Mucosa of descending colon (tissue), 3 donors: ENCODE measurements at regions not wholly inside any gene's neighbourhood (a gene's known extent, or its start where the extent isn't known, plus 50 kb on each side); places are given as distances from the start of the nearest gene placed in this dataset.

Experiments
- ATAC-seq: fragments of 200-7000 bp; cut with Tn5 transposase; one replicate; pipeline ENCODE4 v1.9.1; 2020; ENCODE audit warnings: mild to moderate bottlenecking, moderate library complexity
- DNase-seq, 3 donors: peaks; one replicate each; pipeline ENCODE4 v3.0.0-alpha.2; 2020
- H3K36me3 ChIP-seq: fragments of 200-600 bp; one replicate; pipeline ENCODE4 v1.8.0; 2021; ENCODE audit warnings: low read depth, mild to moderate bottlenecking
- H3K4me1 ChIP-seq: fragments of 200-600 bp; one replicate; pipeline ENCODE4 v1.8.0; 2021; ENCODE audit warnings: low read depth, mild to moderate bottlenecking
- H3K4me3 ChIP-seq: fragments of 200-600 bp; one replicate; pipeline ENCODE4 v1.8.0; 2021; ENCODE audit warnings: mild to moderate bottlenecking
- H3K9me3 ChIP-seq: fragments of 200-600 bp; one replicate; pipeline ENCODE4 v1.8.0; 2021; ENCODE audit warnings: mild to moderate bottlenecking
- intact Hi-C, 2 donors: fragments of 100-400 bp; cut with DNase I in 1 of 2; cut with micrococcal nuclease in 1 of 2; formaldehyde crosslinking; loops; one replicate each; pipeline versions ENCODE4 v1.11.0 to v1.11.1; 2022; cut with DNase I, micrococcal nuclease
- TF ChIP-seq, protein P1 (sequence below): fragments of 200-600 bp; IDR thresholded peaks from one replicate; pipeline ENCODE4 v1.8.0; 2022; ENCODE audit warnings: antibody characterized with exemption, mild to moderate bottlenecking
- donor health status: DM: no; HTN: no; CAD: no; lungs with moderate emphysema.
- donor health status: DM: no; HTN: no; CAD: no.
- donor health status: DM: no; HTN: yes; CAD: no.

DNA sequence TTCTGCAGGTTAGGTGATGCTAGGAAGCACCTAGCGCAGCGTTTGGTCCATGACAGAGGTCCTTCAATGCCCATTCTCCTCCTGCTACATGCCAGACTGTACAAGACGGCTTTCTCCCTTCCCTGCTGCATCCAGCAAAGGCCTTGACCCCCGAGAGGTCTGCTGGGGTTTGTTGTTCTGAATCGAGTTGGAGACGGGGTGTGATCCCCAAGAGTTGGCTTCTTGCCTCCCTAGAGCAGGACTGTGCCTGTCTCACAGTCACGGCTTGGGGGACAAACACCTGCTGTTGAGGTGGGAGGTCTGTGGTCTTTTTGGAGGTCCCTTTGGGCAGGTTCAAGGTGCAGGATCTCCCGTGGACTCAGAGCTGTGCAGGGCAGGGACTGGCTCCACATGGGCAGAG, 352.3 kb upstream of the B3GAT1 start:
- ATAC-seq: no peak
- TF ChIP-seq, protein P1, sequence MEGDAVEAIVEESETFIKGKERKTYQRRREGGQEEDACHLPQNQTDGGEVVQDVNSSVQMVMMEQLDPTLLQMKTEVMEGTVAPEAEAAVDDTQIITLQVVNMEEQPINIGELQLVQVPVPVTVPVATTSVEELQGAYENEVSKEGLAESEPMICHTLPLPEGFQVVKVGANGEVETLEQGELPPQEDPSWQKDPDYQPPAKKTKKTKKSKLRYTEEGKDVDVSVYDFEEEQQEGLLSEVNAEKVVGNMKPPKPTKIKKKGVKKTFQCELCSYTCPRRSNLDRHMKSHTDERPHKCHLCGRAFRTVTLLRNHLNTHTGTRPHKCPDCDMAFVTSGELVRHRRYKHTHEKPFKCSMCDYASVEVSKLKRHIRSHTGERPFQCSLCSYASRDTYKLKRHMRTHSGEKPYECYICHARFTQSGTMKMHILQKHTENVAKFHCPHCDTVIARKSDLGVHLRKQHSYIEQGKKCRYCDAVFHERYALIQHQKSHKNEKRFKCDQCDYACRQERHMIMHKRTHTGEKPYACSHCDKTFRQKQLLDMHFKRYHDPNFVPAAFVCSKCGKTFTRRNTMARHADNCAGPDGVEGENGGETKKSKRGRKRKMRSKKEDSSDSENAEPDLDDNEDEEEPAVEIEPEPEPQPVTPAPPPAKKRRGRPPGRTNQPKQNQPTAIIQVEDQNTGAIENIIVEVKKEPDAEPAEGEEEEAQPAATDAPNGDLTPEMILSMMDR: no peak
- Histone ChIP-seq H3K36me3 (no peaks in the 10 kb centered on the region), H3K4me3 (no peak overlapping the region), H3K9me3 (peaks cover 7% of the 10 kb centered on the region), H3K4me1 (no peaks in the 10 kb centered on the region)
- intact Hi-C loops: no loop called here
- no peak for DNase-seq

DNA sequence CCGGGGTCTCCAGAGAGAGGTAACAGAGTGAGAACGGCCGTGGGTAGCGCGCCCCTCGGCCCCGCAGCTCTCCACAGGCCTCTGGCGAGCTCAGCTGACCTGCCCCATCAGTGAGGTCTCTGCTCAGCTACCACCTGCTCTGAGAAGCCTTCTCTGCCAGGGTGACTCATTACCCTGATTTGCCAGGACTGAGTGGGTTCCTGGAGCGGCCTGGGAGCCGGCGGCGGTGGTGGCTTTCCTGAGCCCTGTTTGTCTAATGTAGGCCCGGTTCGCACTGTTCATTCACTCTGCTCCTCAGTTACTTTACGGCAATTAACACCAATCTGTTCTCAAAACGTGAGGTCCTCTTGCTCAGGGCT, 351.0 kb upstream of the B3GAT1 start:
- intact Hi-C loops: no loop called here
- no peak for ATAC-seq
- Histone ChIP-seq H3K4me3 (no peak overlapping the region), H3K4me1 (no peaks in the 10 kb centered on the region), H3K36me3 (no peaks in the 10 kb centered on the region), H3K9me3 (peaks cover 2% of the 10 kb centered on the region)
- TF ChIP-seq, protein P1: no peak
- no peak for DNase-seq

DNA sequence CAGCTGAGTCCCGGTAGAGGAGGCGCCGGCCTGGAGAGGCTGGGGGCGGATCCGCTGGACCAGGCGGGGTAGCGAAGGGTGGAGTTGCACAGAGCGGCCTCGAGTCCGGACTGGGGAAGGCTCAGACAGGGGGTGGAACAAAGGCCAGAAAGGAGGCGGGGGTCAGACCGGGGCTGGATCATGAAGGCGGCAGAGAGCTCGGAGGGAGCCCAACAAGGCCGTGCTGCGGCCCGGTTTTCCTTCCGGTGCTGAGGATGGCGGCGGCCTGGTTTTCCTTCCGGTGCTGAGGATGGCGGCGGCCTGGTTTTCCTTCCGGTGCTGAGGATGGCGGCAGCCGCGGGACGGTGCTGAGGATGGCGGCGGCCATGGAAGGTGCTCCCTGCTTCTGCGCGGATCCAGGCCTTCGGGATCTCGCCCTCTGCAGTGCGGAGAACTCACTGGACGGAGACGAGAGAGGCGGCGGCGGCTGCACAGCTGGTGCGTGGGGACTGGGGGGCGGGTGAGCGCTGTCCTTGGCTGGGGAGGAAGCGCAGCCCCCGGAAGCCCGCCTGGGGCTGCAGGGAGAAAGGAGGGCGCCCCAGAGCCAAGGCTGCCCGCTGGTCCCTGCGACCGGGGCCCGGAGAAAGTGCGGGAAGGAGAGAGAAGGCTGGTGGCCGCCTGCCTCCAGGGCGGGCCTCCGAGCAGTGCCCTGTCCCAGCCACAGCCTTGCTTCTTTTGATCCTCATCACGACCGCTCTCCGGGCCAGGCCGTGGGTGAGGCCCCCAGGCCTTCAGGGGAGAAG, 350.4 kb upstream of the B3GAT1 start:
- ATAC-seq (no peak), DNase-seq (no peak)
- intact Hi-C loops: no loop called here
- Histone ChIP-seq H3K4me1 (no peaks in the 10 kb centered on the region), H3K4me3 (no peak overlapping the region), H3K9me3 (no peaks in the 10 kb centered on the region), H3K36me3 (no peaks in the 10 kb centered on the region)
- TF ChIP-seq, protein P1: no peak

DNA sequence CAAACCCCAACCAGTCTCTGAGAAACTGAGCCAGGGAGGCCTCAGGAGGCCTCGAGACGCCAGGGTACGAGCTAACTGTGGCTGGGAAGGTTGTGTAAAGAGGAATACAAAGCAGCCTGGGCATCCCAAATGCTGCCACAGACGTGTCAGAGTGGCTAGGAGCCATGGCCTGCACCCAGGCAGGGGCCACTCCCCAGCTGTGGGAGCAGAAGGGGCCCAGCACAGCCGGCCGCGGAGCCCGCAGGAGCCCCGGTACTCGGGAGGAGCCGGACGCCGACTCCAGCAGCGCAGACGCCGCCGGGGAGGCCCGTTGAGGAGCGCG, 349.8 kb upstream of the B3GAT1 start:
- ATAC-seq: no peak
- Histone ChIP-seq H3K4me3 (no peak overlapping the region), H3K9me3 (no peaks in the 10 kb centered on the region), H3K36me3 (no peaks in the 10 kb centered on the region), H3K4me1 (no peaks in the 10 kb centered on the region)
- DNase-seq: no peak
- intact Hi-C loops: no loop called here
- TF ChIP-seq, protein P1: no peak

DNA sequence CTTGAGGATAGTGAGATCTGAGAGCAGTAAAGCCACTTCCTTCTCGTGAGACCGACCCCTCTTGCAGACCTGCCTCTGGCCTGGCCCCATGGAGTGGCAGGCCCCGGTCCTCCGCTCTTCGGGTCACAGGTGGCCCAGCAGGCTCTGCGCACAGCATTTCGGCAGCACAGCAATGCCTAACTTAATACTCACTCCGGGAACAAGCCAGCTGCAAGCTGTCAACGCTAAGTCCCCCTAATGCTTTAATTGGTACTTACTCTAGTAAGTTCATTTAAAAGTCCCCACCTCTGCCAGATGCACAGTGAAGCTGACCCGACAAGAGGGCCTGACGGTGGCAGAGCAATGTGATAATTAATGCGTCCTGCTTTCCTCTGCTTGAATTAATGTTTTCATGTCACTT, 349.3 kb upstream of the B3GAT1 start:
- intact Hi-C loops: no loop called here
- H3K4me1 ChIP-seq: no peaks in the 10 kb centered on the region
- H3K36me3 ChIP-seq: no peaks in the 10 kb centered on the region
- H3K9me3 ChIP-seq: no peaks in the 10 kb centered on the region
- no peak overlapping the region for H3K4me3 ChIP-seq
- ATAC-seq (no peak), DNase-seq (no peak)
- TF ChIP-seq, protein P1: no peak

DNA sequence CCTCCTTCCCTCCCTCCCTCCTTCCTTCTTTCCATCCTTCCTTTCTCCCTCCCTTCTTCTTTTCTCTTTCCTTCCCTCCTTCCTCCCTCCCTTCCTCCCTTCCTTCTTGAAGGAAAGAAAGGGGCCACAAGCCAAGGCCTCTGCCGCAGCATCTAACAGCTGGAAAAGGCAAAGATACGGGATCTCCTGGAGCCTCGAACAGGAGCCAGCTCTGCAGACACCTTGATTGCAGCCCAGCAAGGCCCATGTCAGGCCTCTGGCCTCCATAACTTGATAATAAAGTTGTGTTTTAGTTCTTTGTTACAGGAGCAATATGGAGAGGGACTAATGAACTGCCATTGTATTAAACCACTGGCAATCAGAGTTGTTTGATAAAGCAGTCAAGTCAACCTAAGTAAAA, 348.9 kb upstream of the B3GAT1 start:
- no peak overlapping the region for H3K4me3 ChIP-seq
- TF ChIP-seq, protein P1: no peak
- intact Hi-C loops: no loop called here
- DNase-seq: no peak
- no peak for ATAC-seq
- no peaks in the 10 kb centered on the region for H3K4me1 ChIP-seq
- H3K9me3 ChIP-seq: no peaks in the 10 kb centered on the region
- H3K36me3 ChIP-seq: no peaks in the 10 kb centered on the region
